Astrocyte (in vitro differentiated cells and primary cell): ENCODE measurements at regions not wholly inside any gene's neighbourhood (a gene's known extent, or its start where the extent isn't known, plus 50 kb on each side); places are given as distances from the start of the nearest gene placed in this dataset.

Source experiments
- EZH2 ChIP-seq: IDR thresholded peaks from 2 replicates; pipeline ENCODE4 v1.6.1; 2012; ENCODE audit warnings: mild to moderate bottlenecking, low read length, inconsistent platforms; ENCODE audit not compliant: insufficient read depth
- TF ChIP-seq, protein P1 (sequence below): IDR thresholded peaks from 2 replicates; pipeline ENCODE4 v1.5.1; 2011; ENCODE audit warnings: low read depth, mild to moderate bottlenecking, inconsistent platforms, low read length, moderate library complexity; ENCODE audit not compliant: insufficient read depth

DNA sequence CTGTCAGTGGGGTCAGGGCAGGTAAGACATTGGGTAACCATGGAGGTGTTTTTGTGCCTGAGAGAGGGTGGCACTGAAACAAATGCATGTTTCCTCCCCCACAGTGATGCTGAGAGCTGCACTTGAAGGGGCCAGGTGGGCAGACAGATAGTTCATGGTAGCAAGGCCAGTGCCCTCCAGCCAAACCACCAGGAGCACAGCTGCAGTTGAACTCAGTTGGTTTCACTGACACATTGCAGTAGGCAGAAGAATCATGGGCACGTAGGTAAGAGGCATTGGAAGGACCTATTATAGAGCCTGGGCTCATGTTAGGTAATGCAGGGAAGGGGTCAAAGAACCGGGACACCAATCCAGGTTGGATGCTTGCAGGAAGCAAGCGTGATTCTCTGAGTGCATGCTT, 93.2 kb upstream of the ARL4C start:
- TF ChIP-seq, protein P1, sequence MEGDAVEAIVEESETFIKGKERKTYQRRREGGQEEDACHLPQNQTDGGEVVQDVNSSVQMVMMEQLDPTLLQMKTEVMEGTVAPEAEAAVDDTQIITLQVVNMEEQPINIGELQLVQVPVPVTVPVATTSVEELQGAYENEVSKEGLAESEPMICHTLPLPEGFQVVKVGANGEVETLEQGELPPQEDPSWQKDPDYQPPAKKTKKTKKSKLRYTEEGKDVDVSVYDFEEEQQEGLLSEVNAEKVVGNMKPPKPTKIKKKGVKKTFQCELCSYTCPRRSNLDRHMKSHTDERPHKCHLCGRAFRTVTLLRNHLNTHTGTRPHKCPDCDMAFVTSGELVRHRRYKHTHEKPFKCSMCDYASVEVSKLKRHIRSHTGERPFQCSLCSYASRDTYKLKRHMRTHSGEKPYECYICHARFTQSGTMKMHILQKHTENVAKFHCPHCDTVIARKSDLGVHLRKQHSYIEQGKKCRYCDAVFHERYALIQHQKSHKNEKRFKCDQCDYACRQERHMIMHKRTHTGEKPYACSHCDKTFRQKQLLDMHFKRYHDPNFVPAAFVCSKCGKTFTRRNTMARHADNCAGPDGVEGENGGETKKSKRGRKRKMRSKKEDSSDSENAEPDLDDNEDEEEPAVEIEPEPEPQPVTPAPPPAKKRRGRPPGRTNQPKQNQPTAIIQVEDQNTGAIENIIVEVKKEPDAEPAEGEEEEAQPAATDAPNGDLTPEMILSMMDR, result no peak
- no peak for TF ChIP-seq EZH2
